ENCODE measurements at regions not wholly inside any gene's neighbourhood (a gene's known extent, or its start where the extent isn't known, plus 50 kb on each side); places are given as distances from the start of the nearest gene placed in this dataset.

DNA sequence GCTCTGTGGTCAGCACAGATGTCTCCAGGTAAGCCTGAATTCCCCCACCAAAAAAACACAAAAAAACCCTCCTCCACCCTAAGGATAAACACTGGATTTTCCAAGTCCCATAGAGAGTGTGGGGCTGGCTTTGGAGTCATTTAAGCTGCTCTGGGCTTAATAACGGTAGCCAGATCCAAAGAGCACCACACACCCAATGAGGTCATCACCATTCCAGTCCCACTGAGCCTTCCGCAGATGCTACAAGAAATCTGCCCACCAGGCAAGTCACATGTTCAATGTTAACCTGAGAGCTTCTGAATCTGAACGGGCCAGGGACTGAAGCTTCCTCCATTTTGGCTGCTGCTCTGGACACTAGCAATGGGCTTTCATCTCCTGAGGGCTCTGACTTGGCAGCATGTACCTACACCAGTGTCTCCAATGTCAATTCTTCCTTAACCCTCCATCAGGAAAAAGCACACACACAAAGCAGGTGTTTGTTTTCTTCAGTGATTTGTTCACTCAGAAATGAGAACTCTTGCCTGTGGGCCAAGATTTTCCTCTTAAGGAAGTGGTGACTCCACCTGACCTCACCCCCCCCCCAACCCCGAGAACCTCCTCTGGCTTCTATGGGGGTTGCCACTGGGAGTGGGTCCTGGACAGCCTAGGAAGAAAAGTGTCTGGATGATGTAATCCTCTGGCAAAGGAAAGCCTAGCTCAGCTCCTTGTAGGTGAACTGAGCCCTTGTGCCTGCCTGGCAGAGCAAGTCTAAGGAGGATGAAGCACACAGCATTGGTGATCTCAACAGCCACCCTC is 220.1 kb downstream of the FOXL1 start:
- Mint-ChIP-seq H3K4me1 (peaks cover 15% of the 10 kb centered on the region), H3K27me3 (ENCODE audit: low read depth) (peaks cover 3% of the 10 kb centered on the region; the same call in 1 of the 2 replicates), H3K36me3 (no peaks in the 10 kb centered on the region), H3K4me3 (no peak overlapping the region), H3K9me3 (peaks cover 5% of the 10 kb centered on the region), H3K27ac (no peak overlapping the region)
- ATAC-seq, result no peak
- CTCF ChIA-PET, result no interaction called here
- TF ChIP-seq, protein P1, sequence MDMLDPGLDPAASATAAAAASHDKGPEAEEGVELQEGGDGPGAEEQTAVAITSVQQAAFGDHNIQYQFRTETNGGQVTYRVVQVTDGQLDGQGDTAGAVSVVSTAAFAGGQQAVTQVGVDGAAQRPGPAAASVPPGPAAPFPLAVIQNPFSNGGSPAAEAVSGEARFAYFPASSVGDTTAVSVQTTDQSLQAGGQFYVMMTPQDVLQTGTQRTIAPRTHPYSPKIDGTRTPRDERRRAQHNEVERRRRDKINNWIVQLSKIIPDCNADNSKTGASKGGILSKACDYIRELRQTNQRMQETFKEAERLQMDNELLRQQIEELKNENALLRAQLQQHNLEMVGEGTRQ (CRISPR knock-in tag; IDR thresholded peaks at IDR 0.05), result no peak
- TF ChIP-seq SMAD3 (CRISPR knock-in tag; IDR thresholded peaks at IDR 0.05; ENCODE audit: borderline replicate concordance) (no peak), ZBTB21 (CRISPR knock-in tag; IDR thresholded peaks at IDR 0.05; ENCODE audit: borderline replicate concordance) (no peak), FOXP1 (CRISPR knock-in tag; IDR thresholded peaks at IDR 0.05; ENCODE audit: borderline replicate concordance) (no peak), ELF4 (CRISPR knock-in tag; IDR thresholded peaks at IDR 0.05; ENCODE audit: low read depth) (no peak), TEAD4 (CRISPR knock-in tag; IDR thresholded peaks at IDR 0.05) (no peak), JAZF1 (CRISPR knock-in tag; IDR thresholded peaks at IDR 0.05) (no peak), NR1H2 (CRISPR knock-in tag; IDR thresholded peaks at IDR 0.05) (no peak), IRF2 (CRISPR knock-in tag; IDR thresholded peaks at IDR 0.05; ENCODE audit: borderline replicate concordance, low read depth) (no peak), OVOL2 (CRISPR knock-in tag; IDR thresholded peaks at IDR 0.05; ENCODE audit: borderline replicate concordance) (no peak), CREM (CRISPR knock-in tag; IDR thresholded peaks at IDR 0.05) (no peak), HMGA2 (CRISPR knock-in tag; IDR thresholded peaks at IDR 0.05) (no peak), KAT7 (CRISPR knock-in tag; IDR thresholded peaks at IDR 0.05; ENCODE audit: borderline replicate concordance) (no peak), GRHL2 (CRISPR knock-in tag; IDR thresholded peaks at IDR 0.05; ENCODE audit: insufficient replicate concordance, severe bottlenecking) (no peak), ATF1 (CRISPR knock-in tag; IDR thresholded peaks at IDR 0.05) (no peak)
- TF ChIP-seq, protein P2, sequence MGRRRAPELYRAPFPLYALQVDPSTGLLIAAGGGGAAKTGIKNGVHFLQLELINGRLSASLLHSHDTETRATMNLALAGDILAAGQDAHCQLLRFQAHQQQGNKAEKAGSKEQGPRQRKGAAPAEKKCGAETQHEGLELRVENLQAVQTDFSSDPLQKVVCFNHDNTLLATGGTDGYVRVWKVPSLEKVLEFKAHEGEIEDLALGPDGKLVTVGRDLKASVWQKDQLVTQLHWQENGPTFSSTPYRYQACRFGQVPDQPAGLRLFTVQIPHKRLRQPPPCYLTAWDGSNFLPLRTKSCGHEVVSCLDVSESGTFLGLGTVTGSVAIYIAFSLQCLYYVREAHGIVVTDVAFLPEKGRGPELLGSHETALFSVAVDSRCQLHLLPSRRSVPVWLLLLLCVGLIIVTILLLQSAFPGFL (CRISPR knock-in tag; IDR thresholded peaks at IDR 0.05; ENCODE audit: borderline replicate concordance), result no peak
- TF ChIP-seq, protein P3, sequence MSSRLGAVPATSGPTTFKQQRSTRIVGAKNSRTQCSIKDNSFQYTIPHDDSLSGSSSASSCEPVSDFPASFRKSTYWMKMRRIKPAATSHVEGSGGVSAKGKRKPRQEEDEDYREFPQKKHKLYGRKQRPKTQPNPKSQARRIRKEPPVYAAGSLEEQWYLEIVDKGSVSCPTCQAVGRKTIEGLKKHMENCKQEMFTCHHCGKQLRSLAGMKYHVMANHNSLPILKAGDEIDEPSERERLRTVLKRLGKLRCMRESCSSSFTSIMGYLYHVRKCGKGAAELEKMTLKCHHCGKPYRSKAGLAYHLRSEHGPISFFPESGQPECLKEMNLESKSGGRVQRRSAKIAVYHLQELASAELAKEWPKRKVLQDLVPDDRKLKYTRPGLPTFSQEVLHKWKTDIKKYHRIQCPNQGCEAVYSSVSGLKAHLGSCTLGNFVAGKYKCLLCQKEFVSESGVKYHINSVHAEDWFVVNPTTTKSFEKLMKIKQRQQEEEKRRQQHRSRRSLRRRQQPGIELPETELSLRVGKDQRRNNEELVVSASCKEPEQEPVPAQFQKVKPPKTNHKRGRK (CRISPR knock-in tag; IDR thresholded peaks at IDR 0.05; ENCODE audit: borderline replicate concordance), result no peak
- TF ChIP-seq, protein P4, sequence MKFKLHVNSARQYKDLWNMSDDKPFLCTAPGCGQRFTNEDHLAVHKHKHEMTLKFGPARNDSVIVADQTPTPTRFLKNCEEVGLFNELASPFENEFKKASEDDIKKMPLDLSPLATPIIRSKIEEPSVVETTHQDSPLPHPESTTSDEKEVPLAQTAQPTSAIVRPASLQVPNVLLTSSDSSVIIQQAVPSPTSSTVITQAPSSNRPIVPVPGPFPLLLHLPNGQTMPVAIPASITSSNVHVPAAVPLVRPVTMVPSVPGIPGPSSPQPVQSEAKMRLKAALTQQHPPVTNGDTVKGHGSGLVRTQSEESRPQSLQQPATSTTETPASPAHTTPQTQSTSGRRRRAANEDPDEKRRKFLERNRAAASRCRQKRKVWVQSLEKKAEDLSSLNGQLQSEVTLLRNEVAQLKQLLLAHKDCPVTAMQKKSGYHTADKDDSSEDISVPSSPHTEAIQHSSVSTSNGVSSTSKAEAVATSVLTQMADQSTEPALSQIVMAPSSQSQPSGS (CRISPR knock-in tag; IDR thresholded peaks at IDR 0.05; ENCODE audit: borderline replicate concordance, low read depth), result no peak
- TF ChIP-seq, protein P5, sequence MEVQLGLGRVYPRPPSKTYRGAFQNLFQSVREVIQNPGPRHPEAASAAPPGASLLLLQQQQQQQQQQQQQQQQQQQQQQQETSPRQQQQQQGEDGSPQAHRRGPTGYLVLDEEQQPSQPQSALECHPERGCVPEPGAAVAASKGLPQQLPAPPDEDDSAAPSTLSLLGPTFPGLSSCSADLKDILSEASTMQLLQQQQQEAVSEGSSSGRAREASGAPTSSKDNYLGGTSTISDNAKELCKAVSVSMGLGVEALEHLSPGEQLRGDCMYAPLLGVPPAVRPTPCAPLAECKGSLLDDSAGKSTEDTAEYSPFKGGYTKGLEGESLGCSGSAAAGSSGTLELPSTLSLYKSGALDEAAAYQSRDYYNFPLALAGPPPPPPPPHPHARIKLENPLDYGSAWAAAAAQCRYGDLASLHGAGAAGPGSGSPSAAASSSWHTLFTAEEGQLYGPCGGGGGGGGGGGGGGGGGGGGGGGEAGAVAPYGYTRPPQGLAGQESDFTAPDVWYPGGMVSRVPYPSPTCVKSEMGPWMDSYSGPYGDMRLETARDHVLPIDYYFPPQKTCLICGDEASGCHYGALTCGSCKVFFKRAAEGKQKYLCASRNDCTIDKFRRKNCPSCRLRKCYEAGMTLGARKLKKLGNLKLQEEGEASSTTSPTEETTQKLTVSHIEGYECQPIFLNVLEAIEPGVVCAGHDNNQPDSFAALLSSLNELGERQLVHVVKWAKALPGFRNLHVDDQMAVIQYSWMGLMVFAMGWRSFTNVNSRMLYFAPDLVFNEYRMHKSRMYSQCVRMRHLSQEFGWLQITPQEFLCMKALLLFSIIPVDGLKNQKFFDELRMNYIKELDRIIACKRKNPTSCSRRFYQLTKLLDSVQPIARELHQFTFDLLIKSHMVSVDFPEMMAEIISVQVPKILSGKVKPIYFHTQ (CRISPR knock-in tag; IDR thresholded peaks at IDR 0.05), result no peak
- POLR2A ChIA-PET, result no interaction called here
- no peak for DNase-seq (ENCODE audit: low spot score)
